ENCODE measurements at regions not wholly inside any gene's neighbourhood (a gene's known extent, or its start where the extent isn't known, plus 50 kb on each side); places are given as distances from the start of the nearest gene placed in this dataset.
A peak's percentile ranks its signal among the peaks of the same experiment; 100 is the strongest.

- Histone ChIP-seq H3K4me1 (ENCODE audit: insufficient read depth) (peaks cover 7% of the 10 kb centered on the region; the same call in 1 of the 2 replicates), H2AFZ (peak overlapping the region; percentile 72; the same call in 1 of the 2 replicates), H3K79me2 (replicated peaks; ENCODE audit: insufficient read depth) (no peaks in the 10 kb centered on the region), H3K27ac (ENCODE audit: low read depth) (no peak overlapping the region), H3K4me3 (no peak overlapping the region), H3K9me2 (ENCODE audit: insufficient read depth) (0 out of 2 replicates have a peak, but pooled peaks cover 3% of the 10 kb centered on the region), H3K36me3 (ENCODE audit: insufficient read depth) (no peaks in the 10 kb centered on the region), H3K27me3 (ENCODE audit: insufficient read depth) (no peaks in the 10 kb centered on the region), H3K4me2 (no peak overlapping the region), H4K20me1 (replicated peaks; ENCODE audit: insufficient read depth) (no peaks in the 10 kb centered on the region), H3F3A (replicated peaks; ENCODE audit: low read depth) (no peaks in the 10 kb centered on the region)
- Mint-ChIP-seq H3K27ac (no peak overlapping the region), H3K4me1 (peaks cover 11% of the 10 kb centered on the region; the same call in 2 of the 3 replicates), H3K4me3 (no peak overlapping the region), H3K9me3 (peaks cover 3% of the 10 kb centered on the region; the same call in 1 of the 3 replicates), H3K36me3 (ENCODE audit: low read depth) (no peaks in the 10 kb centered on the region), H3K27me3 (ENCODE audit: insufficient read depth, low read depth, poor library complexity) (no peaks in the 10 kb centered on the region)
- no peak for TF ChIP-seq JUNB (IDR thresholded peaks at IDR 0.05; ENCODE audit: unreplicated experiment)
- TF ChIP-seq STAT1 (IDR thresholded peaks at IDR 0.05; ENCODE audit: unreplicated experiment) = no peak
- TF ChIP-seq POLR2AphosphoS5 (IDR thresholded peaks at IDR 0.05; ENCODE audit: low read depth) = no peak
- TF ChIP-seq ZNF114 (CRISPR knock-in tag; IDR thresholded peaks at IDR 0.05) = no peak
- no peak for TF ChIP-seq EZH2 (IDR thresholded peaks at IDR 0.05; ENCODE audit: low read depth, unreplicated experiment)
- no peak for TF ChIP-seq ZNF331 (CRISPR knock-in tag; IDR thresholded peaks at IDR 0.05; ENCODE audit: low read depth)
- no peak for TF ChIP-seq ETS1 (IDR thresholded peaks at IDR 0.05)
- TF ChIP-seq CREB1 (CRISPR knock-in tag; IDR thresholded peaks at IDR 0.05; ENCODE audit: low read depth) = no peak
- no peak for TF ChIP-seq EZH2phosphoT487 (IDR thresholded peaks at IDR 0.05; ENCODE audit: unreplicated experiment)
- TF ChIP-seq CTCF (conservative IDR thresholded peaks at IDR 0.05; ENCODE audit: low read depth in 2 of 2) = no peak
- no peak for TF ChIP-seq REST (IDR thresholded peaks at IDR 0.05; ENCODE audit: unreplicated experiment)
- ATAC-seq (no peak), DNase-seq (ENCODE audit: low spot score) (no peak)
Observed at GRCh38 chr11:32162351-32162750, 71.5 kb downstream of the RCN1 start.

All from GM23338 (cell line).